ENCODE measurements at regions not wholly inside any gene's neighbourhood (a gene's known extent, or its start where the extent isn't known, plus 50 kb on each side); places are given as distances from the start of the nearest gene placed in this dataset.

GRCh38 chr7:115252461-115252860, 330.6 kb downstream of the MDFIC start:
- no peak for TF ChIP-seq CTCF (IDR thresholded peaks at IDR 0.05; ENCODE audit: unreplicated experiment)
- no peak overlapping the region for H3K27ac Mint-ChIP-seq (ENCODE audit: low read depth, unreplicated experiment)
- no peaks in the 10 kb centered on the region for H3K36me3 Mint-ChIP-seq (ENCODE audit: insufficient read depth, unreplicated experiment)
- BruUV-seq (replicated peaks): no TSS peak
- POLR2A ChIA-PET: no interaction called here
- H3K4me3 Mint-ChIP-seq (ENCODE audit: unreplicated experiment): no peak overlapping the region
- CTCF ChIA-PET: interaction anchor here (0.7 kb wide), 1 partner anchor 18 kb away, joined by 3 read pairs; no protein-coding TSS in a partner anchor
- H3K27me3 Mint-ChIP-seq (ENCODE audit: insufficient read depth, unreplicated experiment): peaks cover 6% of the 10 kb centered on the region
- intact Hi-C loops (cut with micrococcal nuclease): no loop called here
- H3K4me1 Mint-ChIP-seq (ENCODE audit: insufficient read depth, unreplicated experiment): no peaks in the 10 kb centered on the region
- H3K9me3 Mint-ChIP-seq (ENCODE audit: unreplicated experiment): no peaks in the 10 kb centered on the region
- DNase-seq (ENCODE audit: unreplicated experiment): peak; percentile 14

GRCh38 chr7:115249080-115249479, 327.2 kb downstream of the MDFIC start:
- ChIA-PET POLR2A (no interaction called here), CTCF (no interaction called here)
- intact Hi-C loops (cut with micrococcal nuclease): loop anchor here (5.0 kb wide), 1 partner anchor 37 kb away; no protein-coding TSS in a partner anchor
- no peak for DNase-seq (ENCODE audit: unreplicated experiment)
- Mint-ChIP-seq H3K27me3 (ENCODE audit: insufficient read depth, unreplicated experiment) (no peaks in the 10 kb centered on the region), H3K4me3 (ENCODE audit: unreplicated experiment) (no peak overlapping the region), H3K4me1 (ENCODE audit: insufficient read depth, unreplicated experiment) (no peaks in the 10 kb centered on the region), H3K36me3 (ENCODE audit: insufficient read depth, unreplicated experiment) (no peaks in the 10 kb centered on the region), H3K9me3 (ENCODE audit: unreplicated experiment) (peaks cover 7% of the 10 kb centered on the region), H3K27ac (ENCODE audit: low read depth, unreplicated experiment) (no peak overlapping the region)
- no peak for TF ChIP-seq CTCF (IDR thresholded peaks at IDR 0.05; ENCODE audit: unreplicated experiment)
- BruUV-seq (replicated peaks): no TSS peak

- DNase-seq (ENCODE audit: unreplicated experiment): no peak
- no peak overlapping the region for H3K4me3 Mint-ChIP-seq (ENCODE audit: unreplicated experiment)
- no peak for TF ChIP-seq CTCF (IDR thresholded peaks at IDR 0.05; ENCODE audit: unreplicated experiment)
- no peaks in the 10 kb centered on the region for H3K4me1 Mint-ChIP-seq (ENCODE audit: insufficient read depth, unreplicated experiment)
- intact Hi-C loops (cut with micrococcal nuclease): no loop called here
- H3K36me3 Mint-ChIP-seq (ENCODE audit: insufficient read depth, unreplicated experiment): no peaks in the 10 kb centered on the region
- no TSS peak for BruUV-seq (replicated peaks)
- ChIA-PET POLR2A (no interaction called here), CTCF (no interaction called here)
- H3K27ac Mint-ChIP-seq (ENCODE audit: low read depth, unreplicated experiment): no peak overlapping the region
- H3K9me3 Mint-ChIP-seq (ENCODE audit: unreplicated experiment): no peaks in the 10 kb centered on the region
- peaks cover 22% of the 10 kb centered on the region for H3K27me3 Mint-ChIP-seq (ENCODE audit: insufficient read depth, unreplicated experiment)
Measured at GRCh38 chr7:115241151-115241550, 319.3 kb downstream of the MDFIC start.

GRCh38 chr7:115240242-115240641, 318.3 kb downstream of the MDFIC start:
- Mint-ChIP-seq H3K4me3 (ENCODE audit: unreplicated experiment) (no peak overlapping the region), H3K9me3 (ENCODE audit: unreplicated experiment) (no peaks in the 10 kb centered on the region), H3K27me3 (ENCODE audit: insufficient read depth, unreplicated experiment) (peaks cover 22% of the 10 kb centered on the region), H3K27ac (ENCODE audit: low read depth, unreplicated experiment) (no peak overlapping the region), H3K4me1 (ENCODE audit: insufficient read depth, unreplicated experiment) (no peaks in the 10 kb centered on the region), H3K36me3 (ENCODE audit: insufficient read depth, unreplicated experiment) (no peaks in the 10 kb centered on the region)
- no TSS peak for BruUV-seq (replicated peaks)
- TF ChIP-seq CTCF (IDR thresholded peaks at IDR 0.05; ENCODE audit: unreplicated experiment): no peak
- ChIA-PET CTCF (no interaction called here), POLR2A (interaction anchor here (1.3 kb wide), 1 partner anchor 9 kb away, joined by 3 read pairs; no protein-coding TSS in a partner anchor)
- intact Hi-C loops (cut with micrococcal nuclease): no loop called here
- DNase-seq (ENCODE audit: unreplicated experiment): no peak
